Spinal cord (tissue), 9 donors: ENCODE measurements at regions not wholly inside any gene's neighbourhood (a gene's known extent, or its start where the extent isn't known, plus 50 kb on each side); places are given as distances from the start of the nearest gene placed in this dataset.

Source experiments
- DNase-seq, 6 donors: peaks; one replicate each; pipeline versions ENCODE4 v3.0.0 to v3.0.0-alpha.2; 2013 to 2015; ENCODE audit warnings: low spot score in 6 of 6, low read depth in 4 of 6
- H3K27ac ChIP-seq: one replicate; pipeline ENCODE4 v1.5.1; 2013; ENCODE audit warnings: low read depth, low read length, control low read depth
- H3K27me3 ChIP-seq: one replicate; pipeline ENCODE4 v1.6.1; 2013; ENCODE audit warnings: low read length; ENCODE audit not compliant: control insufficient read depth, insufficient read depth
- H3K36me3 ChIP-seq: one replicate; pipeline ENCODE4 v1.6.1; 2013; ENCODE audit warnings: low read length; ENCODE audit not compliant: control insufficient read depth, insufficient read depth
- H3K4me1 ChIP-seq: one replicate; pipeline ENCODE4 v1.6.1; 2013; ENCODE audit warnings: low read length; ENCODE audit not compliant: control insufficient read depth, insufficient read depth
- H3K4me3 ChIP-seq: one replicate; pipeline ENCODE4 v1.5.1; 2013; ENCODE audit warnings: low read depth, low read length, control low read depth
- H3K9me3 ChIP-seq: one replicate; pipeline ENCODE4 v1.6.1; 2013; ENCODE audit warnings: low read length; ENCODE audit not compliant: control insufficient read depth, insufficient read depth
- WGBS: methylation state at CpG from one replicate; pipeline ENCODE4 v1.1.5; 2013; ENCODE audit warnings: missing lambda C conversion rate; ENCODE audit not compliant: insufficient coverage; 5-methylcytosine and 5-hydroxymethylcytosine counted together
- donor health status: healthy.

- H3K27me3 ChIP-seq: no peaks in the 10 kb centered on the region
- H3K4me3 ChIP-seq: no peak overlapping the region
- H3K36me3 ChIP-seq: no peaks in the 10 kb centered on the region
- H3K9me3 ChIP-seq: no peaks in the 10 kb centered on the region
- no CpG with 5 or more reads among the region's 6 CpGs for WGBS
- H3K27ac ChIP-seq: no peak overlapping the region
- DNase-seq: no peak
- peaks cover 6% of the 10 kb centered on the region for H3K4me1 ChIP-seq
Measured at GRCh38 chr16:9407206-9407758, 315.8 kb downstream of the HAPSTR1 start.

DNA sequence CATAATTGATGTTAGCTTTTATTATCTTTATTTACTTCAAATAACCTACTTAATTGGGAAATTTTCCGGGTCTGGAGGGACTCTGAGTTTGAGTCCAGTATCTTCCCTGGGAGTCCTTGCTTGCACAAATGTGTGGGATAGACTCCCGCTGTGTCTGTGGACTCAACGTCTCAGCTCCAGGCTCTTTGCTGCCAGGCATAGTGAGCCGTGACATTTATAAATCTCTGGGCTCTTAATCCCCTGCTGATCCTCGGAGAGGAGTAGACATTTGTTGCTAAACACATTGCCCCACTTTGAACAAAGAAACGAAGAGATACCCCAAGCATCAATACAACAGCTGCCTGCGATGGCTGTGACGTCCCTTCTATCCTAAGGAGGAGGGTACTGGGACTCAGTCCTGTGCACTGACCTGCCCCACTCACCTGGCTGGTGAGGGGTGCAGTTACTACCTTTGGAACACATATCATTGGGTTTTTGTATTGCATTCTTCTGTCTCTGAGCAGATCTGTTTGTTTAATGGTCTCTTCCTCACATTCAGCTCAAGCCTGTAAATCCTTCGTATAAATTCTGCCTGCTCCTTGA is 316.9 kb downstream of the HAPSTR1 start:
- no peak overlapping the region for H3K27ac ChIP-seq
- WGBS: 26% methylated on average over 3 of the region's 9 CpGs
- DNase-seq: peak in 2 of 6 donors; percentile 41 to 79

GRCh38 chr16:9409560-9410493 is 318.4 kb downstream of the HAPSTR1 start:
- Histone ChIP-seq H3K4me1 (peaks cover 11% of the 10 kb centered on the region), H3K27me3 (no peaks in the 10 kb centered on the region), H3K9me3 (no peaks in the 10 kb centered on the region), H3K27ac (no peak overlapping the region), H3K36me3 (no peaks in the 10 kb centered on the region), H3K4me3 (no peak overlapping the region)
- no CpG with 5 or more reads among the region's 10 CpGs for WGBS
- DNase-seq: peak in 2 of 6 donors; percentile 20 to 64

More for the DNA sequence above, 316.9 kb downstream of the HAPSTR1 start:
- no peaks in the 10 kb centered on the region for H3K9me3 ChIP-seq
- H3K4me1 ChIP-seq: peaks cover 11% of the 10 kb centered on the region
- H3K36me3 ChIP-seq: no peaks in the 10 kb centered on the region
- no peak overlapping the region for H3K4me3 ChIP-seq
- no peaks in the 10 kb centered on the region for H3K27me3 ChIP-seq

DNA sequence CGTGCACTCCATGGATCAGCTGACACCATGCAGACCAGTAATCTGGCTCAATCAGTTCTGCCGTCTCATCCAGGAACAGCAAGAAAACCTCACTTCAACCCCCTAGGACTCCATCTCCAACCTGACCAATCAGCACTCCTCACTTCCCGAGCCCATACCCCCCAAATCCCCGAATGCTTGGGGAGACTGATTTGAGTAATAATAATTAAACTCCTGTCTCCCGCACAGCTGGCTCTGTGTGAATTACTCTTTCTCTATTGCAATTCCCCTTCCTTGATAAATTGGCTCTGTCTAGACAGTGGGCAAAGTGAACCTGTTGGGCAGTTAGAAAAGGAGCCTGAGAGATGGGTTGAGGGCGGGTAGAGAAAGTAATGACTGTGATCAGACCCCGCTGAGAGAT is 320.0 kb downstream of the HAPSTR1 start:
- H3K4me3 ChIP-seq: no peak overlapping the region
- no peak overlapping the region for H3K27ac ChIP-seq
- 78% methylated on average over 4 of the region's 7 CpGs for WGBS
- H3K36me3 ChIP-seq: no peaks in the 10 kb centered on the region
- no peaks in the 10 kb centered on the region for H3K9me3 ChIP-seq
- no peaks in the 10 kb centered on the region for H3K27me3 ChIP-seq
- H3K4me1 ChIP-seq: peaks cover 11% of the 10 kb centered on the region
- DNase-seq: peak in 1 of 6 donors; percentile 69

DNA sequence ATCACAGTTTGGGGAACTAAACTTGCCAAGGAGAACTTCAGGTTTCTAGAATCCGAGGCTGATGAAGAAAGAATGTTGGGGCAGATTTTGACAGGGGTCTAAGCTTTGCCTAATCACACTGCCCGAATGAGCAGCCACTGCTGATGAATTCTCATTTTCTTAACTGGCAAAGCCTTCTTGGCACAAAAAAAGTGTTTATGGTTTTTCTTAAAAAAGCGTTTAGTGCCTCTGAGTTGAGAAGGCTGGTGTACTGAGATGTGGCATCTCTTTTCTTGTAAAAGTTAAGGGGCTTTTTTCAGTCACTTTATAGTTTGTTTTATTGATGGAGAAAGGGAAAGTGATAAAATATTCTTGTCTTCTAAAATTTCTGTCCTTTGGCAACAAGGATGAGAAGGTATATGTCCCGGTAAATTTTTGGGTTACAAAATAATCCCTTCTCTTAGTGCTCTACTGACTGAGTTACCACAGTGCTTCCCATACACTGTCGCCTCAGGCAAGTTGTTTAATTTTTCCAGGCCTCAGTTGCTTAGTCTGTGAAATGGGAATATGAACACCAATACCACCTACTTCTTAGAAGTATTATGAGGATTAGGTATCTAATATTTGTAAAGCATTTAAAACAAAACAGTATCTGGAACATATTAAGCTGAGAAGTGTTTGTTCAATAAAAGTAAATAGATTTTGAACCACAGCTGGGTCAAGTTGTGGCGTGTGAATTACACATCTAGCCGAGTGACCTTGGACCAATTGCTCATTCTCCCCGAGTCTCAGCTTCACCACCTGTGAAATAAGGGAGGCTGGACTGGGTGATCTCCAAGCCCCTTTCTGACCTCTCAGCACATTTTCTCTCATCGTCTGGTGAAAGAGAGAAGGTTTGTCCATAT is 320.8 kb downstream of the HAPSTR1 start:
- no peak overlapping the region for H3K4me3 ChIP-seq
- peaks cover 2% of the 10 kb centered on the region for H3K9me3 ChIP-seq
- peak in 1 of 6 donors; percentile 61 for DNase-seq
- WGBS: 83% methylated on average over 3 of the region's 9 CpGs
- H3K4me1 ChIP-seq: peaks cover 11% of the 10 kb centered on the region
- no peaks in the 10 kb centered on the region for H3K27me3 ChIP-seq
- no peak overlapping the region for H3K27ac ChIP-seq
- no peaks in the 10 kb centered on the region for H3K36me3 ChIP-seq

DNA sequence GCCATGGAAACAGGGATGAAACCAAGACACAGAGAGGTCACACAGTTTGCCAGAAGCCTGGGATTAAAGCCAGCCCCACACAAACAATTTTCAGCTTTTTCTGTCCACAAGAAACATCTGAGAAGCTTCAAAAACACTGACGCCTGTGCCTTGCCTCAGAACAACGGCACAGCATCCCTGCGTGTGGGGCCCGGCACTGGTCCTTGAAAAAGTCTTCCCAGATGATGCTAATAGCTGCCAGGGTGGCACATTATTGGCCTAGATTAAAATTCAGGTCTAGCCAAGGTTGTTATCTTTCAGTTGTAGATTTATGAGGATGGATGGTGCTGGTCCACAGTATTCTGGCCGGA is 321.4 kb downstream of the HAPSTR1 start:
- DNase-seq: peak in 2 of 6 donors; percentile 32 to 35
- Histone ChIP-seq H3K9me3 (peaks cover 2% of the 10 kb centered on the region), H3K36me3 (no peaks in the 10 kb centered on the region), H3K27me3 (no peaks in the 10 kb centered on the region), H3K27ac (no peak overlapping the region), H3K4me3 (no peak overlapping the region), H3K4me1 (peaks cover 11% of the 10 kb centered on the region)
- 23% methylated on average over 4 of the region's 5 CpGs for WGBS

- H3K9me3 ChIP-seq: peaks cover 2% of the 10 kb centered on the region
- DNase-seq: no peak
- no peaks in the 10 kb centered on the region for H3K27me3 ChIP-seq
- no peaks in the 10 kb centered on the region for H3K36me3 ChIP-seq
- H3K27ac ChIP-seq: no peak overlapping the region
- H3K4me1 ChIP-seq: peaks cover 5% of the 10 kb centered on the region
- WGBS: 83% methylated on average over 1 of the region's 4 CpGs
- no peak overlapping the region for H3K4me3 ChIP-seq
Measured at GRCh38 chr16:9415545-9415944, 324.1 kb downstream of the HAPSTR1 start.

DNA sequence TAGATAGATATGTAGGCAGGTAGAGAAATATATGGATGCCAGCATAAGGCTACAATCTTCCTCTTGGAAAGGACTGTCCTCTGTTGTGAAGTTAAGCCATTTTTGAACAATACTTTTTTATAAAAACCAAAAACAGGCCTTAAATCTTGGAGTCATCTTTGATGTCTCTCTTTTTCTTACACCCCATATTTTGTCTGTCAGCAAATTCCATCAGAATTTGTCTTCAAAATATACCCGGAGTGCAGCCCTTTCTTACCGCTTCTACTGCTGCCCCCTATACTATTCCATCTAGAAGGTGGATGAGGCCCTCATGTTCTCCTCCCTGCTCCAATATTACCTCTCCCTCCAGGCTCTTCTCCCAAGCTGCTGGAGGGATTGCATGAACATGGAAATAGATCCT is 326.5 kb downstream of the HAPSTR1 start:
- Histone ChIP-seq H3K9me3 (peaks cover 2% of the 10 kb centered on the region), H3K27ac (no peak overlapping the region), H3K4me1 (peaks cover 3% of the 10 kb centered on the region), H3K36me3 (no peaks in the 10 kb centered on the region), H3K27me3 (no peaks in the 10 kb centered on the region), H3K4me3 (no peak overlapping the region)
- whole genome bisulfite sequencing: 94% methylated on average over 2 of the region's 2 CpGs
- no peak for DNase-seq

GRCh38 chr16:9419161-9419560 is 327.7 kb downstream of the HAPSTR1 start:
- peak in 1 of 6 donors; percentile 64 for DNase-seq
- Histone ChIP-seq H3K27me3 (no peaks in the 10 kb centered on the region), H3K4me1 (no peaks in the 10 kb centered on the region), H3K4me3 (no peak overlapping the region), H3K27ac (no peak overlapping the region), H3K36me3 (no peaks in the 10 kb centered on the region), H3K9me3 (peaks cover 2% of the 10 kb centered on the region)
- no CpG with 5 or more reads among the region's 3 CpGs for WGBS
